Nephron progenitor cell (in vitro differentiated cells): ENCODE measurements at regions not wholly inside any gene's neighbourhood (a gene's known extent, or its start where the extent isn't known, plus 50 kb on each side); places are given as distances from the start of the nearest gene placed in this dataset.

Source experiments
- DNase-seq: peaks from one replicate; pipeline ENCODE4 v3.0.0; 2021
- H3K27ac Mint-ChIP-seq: 2 replicates; pipeline ENCODE4 v1.8.0; 2021; ENCODE audit warnings: mild to moderate bottlenecking, moderate library complexity, mixed read lengths
- H3K27me3 Mint-ChIP-seq: 2 replicates; pipeline ENCODE4 v1.8.0; 2021; ENCODE audit warnings: mild to moderate bottlenecking, low read depth, mixed read lengths; ENCODE audit not compliant: poor library complexity
- H3K36me3 Mint-ChIP-seq: 2 replicates; pipeline ENCODE4 v1.8.0; 2021; ENCODE audit warnings: low read depth, mixed read lengths
- H3K4me1 Mint-ChIP-seq: 2 replicates; pipeline ENCODE4 v1.8.0; 2021; ENCODE audit warnings: mixed read lengths
- H3K4me3 Mint-ChIP-seq: 2 replicates; pipeline ENCODE4 v1.8.0; 2021; ENCODE audit warnings: mild to moderate bottlenecking, moderate library complexity, mixed read lengths
- H3K9me3 Mint-ChIP-seq: 2 replicates; pipeline ENCODE4 v1.8.0; 2021; ENCODE audit warnings: mild to moderate bottlenecking, moderate library complexity, mixed read lengths
- CTCF ChIP-seq: fragments of 200-600 bp; sonication (generic); IDR thresholded peaks from 2 replicates; pipeline ENCODE4 v1.5.0; 2021; ENCODE audit warnings: antibody characterized with exemption

- no peak overlapping the region for H3K27ac Mint-ChIP-seq
- no peaks in the 10 kb centered on the region for H3K36me3 Mint-ChIP-seq
- no peak for TF ChIP-seq CTCF
- peaks cover 3% of the 10 kb centered on the region for H3K27me3 Mint-ChIP-seq
- no peak for DNase-seq
- H3K9me3 Mint-ChIP-seq: no peaks in the 10 kb centered on the region
- peaks cover 34% of the 10 kb centered on the region for H3K4me1 Mint-ChIP-seq
- no peak overlapping the region for H3K4me3 Mint-ChIP-seq
Measured at GRCh38 chr1:4170548-4171340, 270.7 kb upstream of the C1orf174 start.

GRCh38 chr1:4171480-4172450, 271.7 kb upstream of the C1orf174 start:
- Mint-ChIP-seq H3K27me3 (peaks cover 7% of the 10 kb centered on the region), H3K4me1 (peaks cover 25% of the 10 kb centered on the region)

GRCh38 chr1:4172644-4173599, 272.9 kb upstream of the C1orf174 start:
- H3K36me3 Mint-ChIP-seq: no peaks in the 10 kb centered on the region
- H3K4me1 Mint-ChIP-seq: peaks cover 17% of the 10 kb centered on the region
- no peak overlapping the region for H3K4me3 Mint-ChIP-seq
- H3K27me3 Mint-ChIP-seq: peaks cover 9% of the 10 kb centered on the region
- no peak for TF ChIP-seq CTCF
- no peak overlapping the region for H3K27ac Mint-ChIP-seq
- DNase-seq: no peak
- no peaks in the 10 kb centered on the region for H3K9me3 Mint-ChIP-seq

More at GRCh38 chr1:4171480-4172450, 271.7 kb upstream of the C1orf174 start:
- H3K27ac Mint-ChIP-seq: no peak overlapping the region
- H3K9me3 Mint-ChIP-seq: no peaks in the 10 kb centered on the region
- DNase-seq: no peak
- no peak for TF ChIP-seq CTCF
- no peak overlapping the region for H3K4me3 Mint-ChIP-seq
- no peaks in the 10 kb centered on the region for H3K36me3 Mint-ChIP-seq

GRCh38 chr1:4173731-4174130, 273.7 kb upstream of the C1orf174 start:
- no peak for DNase-seq
- peaks cover 17% of the 10 kb centered on the region for H3K4me1 Mint-ChIP-seq
- TF ChIP-seq CTCF: no peak
- H3K27me3 Mint-ChIP-seq: peaks cover 9% of the 10 kb centered on the region
- no peak overlapping the region for H3K27ac Mint-ChIP-seq
- no peaks in the 10 kb centered on the region for H3K9me3 Mint-ChIP-seq
- no peak overlapping the region for H3K4me3 Mint-ChIP-seq
- H3K36me3 Mint-ChIP-seq: no peaks in the 10 kb centered on the region
